HG02970 (cell line): ENCODE measurements at regions not wholly inside any gene's neighbourhood (a gene's known extent, or its start where the extent isn't known, plus 50 kb on each side); places are given as distances from the start of the nearest gene placed in this dataset.

Experiments
- ATAC-seq: cut with Tn5 transposase; IDR thresholded peaks from one replicate; pipeline ENCODE4 v1.9.1; 2021; ENCODE audit warnings: mild to moderate bottlenecking, moderate library complexity, moderate number of reproducible peaks; ENCODE audit not compliant: unreplicated experiment, low FRiP score

DNA sequence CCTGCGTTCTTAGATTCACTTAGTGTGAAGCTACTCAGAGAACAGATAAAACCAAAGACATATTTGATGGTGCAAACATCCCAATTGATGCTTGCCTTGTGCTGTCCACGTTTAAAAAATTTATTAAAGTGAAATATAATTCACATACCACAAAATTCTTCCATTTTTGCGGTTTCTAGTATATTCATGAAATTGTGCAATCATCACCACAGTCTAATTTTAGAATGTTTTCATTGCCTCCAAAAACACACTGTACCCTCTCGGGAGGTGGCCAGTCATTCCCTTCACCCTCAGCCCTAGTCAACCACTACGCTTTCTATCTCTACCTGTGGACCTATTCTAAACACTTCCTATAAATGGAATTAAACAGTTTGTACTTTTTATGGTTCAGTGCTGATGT, 1109.2 kb downstream of the FLRT2 start:
- no peak for ATAC-seq

GRCh38 chr14:86627080-86627479, 1097.1 kb downstream of the FLRT2 start:
- no peak for ATAC-seq

- no peak for ATAC-seq
Measured at GRCh38 chr14:86626530-86626929, 1096.6 kb downstream of the FLRT2 start.

DNA sequence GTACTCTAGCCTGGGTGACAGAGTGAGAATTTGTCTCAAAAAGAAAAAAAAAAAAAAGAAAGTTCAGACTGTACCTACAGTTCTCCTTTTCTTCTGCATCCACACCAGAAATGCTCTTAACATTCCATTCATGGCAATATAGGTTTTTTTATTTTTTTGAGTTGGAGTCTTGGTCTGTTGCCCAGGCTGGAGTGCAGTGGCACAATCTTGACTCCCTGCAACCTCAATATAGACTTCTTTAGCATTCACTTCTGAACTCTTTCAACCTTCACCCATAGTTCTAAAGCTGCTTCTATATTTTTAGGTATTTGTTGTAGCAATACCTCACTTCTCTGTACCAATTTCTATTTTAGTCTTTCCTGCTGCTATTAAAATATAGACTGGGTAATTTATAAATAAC, 1095.7 kb downstream of the FLRT2 start:
- ATAC-seq = no peak

DNA sequence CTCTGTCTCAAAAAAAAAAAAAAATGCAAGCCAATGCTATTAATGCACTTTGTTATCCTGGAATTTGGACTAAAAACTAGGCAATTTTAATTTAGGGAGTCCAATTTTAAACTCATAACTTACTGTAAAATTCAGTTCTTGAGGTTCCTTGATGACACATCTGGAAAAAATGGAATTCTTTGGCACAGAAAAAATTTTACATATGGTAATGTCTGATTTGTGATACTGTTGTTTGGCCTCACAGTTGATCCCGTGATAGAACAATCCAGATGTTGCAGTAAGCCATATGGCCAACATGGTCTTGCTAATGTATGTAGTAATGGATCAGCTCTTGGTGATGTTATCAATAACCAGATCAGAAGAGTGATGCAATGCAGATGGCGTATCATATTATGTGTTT, 1089.8 kb downstream of the FLRT2 start:
- no peak for ATAC-seq

- ATAC-seq = no peak
Measured at GRCh38 chr14:86613786-86614185, 1083.8 kb downstream of the FLRT2 start.

DNA sequence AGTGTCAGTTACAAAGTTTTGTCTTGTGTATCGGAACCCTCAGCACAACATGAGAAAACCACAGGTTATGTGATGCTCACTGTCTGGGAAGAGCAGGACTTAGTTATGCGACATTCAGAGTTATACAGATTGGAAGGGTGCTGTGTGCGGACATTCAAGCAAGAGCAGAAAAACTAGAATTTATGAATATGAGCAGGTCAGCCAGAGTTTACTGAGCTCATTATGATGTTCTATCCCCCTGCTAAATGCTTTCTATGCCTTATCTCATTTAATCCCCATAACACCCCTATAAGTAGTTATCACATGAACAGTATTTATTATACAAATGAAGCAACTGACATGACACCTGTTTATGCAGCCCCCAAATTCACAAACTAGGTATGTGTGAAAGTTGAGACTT, 1083.2 kb downstream of the FLRT2 start:
- ATAC-seq = no peak

- ATAC-seq = no peak
Measured at GRCh38 chr14:86604561-86604960, 1074.6 kb downstream of the FLRT2 start.

GRCh38 chr14:86602263-86602662, 1072.3 kb downstream of the FLRT2 start:
- no peak for ATAC-seq

- no peak for ATAC-seq
Measured at GRCh38 chr14:86601813-86602212, 1071.9 kb downstream of the FLRT2 start.

GRCh38 chr14:86597279-86597678, 1067.3 kb downstream of the FLRT2 start:
- no peak for ATAC-seq

DNA sequence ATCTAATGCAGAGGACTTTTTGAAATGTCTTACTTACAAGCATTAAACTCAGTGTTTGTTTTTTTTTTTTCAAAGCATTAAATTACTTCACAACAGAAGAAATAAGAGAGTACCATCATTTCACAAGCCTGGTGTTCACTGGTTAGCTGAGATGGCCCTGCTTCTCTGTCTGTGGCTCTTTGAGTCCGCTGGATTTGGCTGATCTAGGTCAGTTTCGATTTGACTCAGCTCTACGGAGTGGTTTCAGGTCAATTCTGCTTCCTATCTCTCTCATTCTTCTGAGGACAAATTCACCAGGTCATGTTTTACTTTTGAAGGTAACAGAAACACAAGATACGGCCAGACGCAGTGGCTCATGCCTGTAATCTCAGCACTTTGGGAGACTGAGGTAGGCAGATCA, 1066.1 kb downstream of the FLRT2 start:
- ATAC-seq = no peak

- no peak for ATAC-seq
Measured at GRCh38 chr14:86575141-86575540, 1045.2 kb downstream of the FLRT2 start.

GRCh38 chr14:86574778-86575129, 1044.8 kb downstream of the FLRT2 start:
- no peak for ATAC-seq

- ATAC-seq = no peak
Measured at GRCh38 chr14:86574051-86574777, 1044.3 kb downstream of the FLRT2 start.

- ATAC-seq = no peak
Measured at GRCh38 chr14:86570371-86570770, 1040.4 kb downstream of the FLRT2 start.

DNA sequence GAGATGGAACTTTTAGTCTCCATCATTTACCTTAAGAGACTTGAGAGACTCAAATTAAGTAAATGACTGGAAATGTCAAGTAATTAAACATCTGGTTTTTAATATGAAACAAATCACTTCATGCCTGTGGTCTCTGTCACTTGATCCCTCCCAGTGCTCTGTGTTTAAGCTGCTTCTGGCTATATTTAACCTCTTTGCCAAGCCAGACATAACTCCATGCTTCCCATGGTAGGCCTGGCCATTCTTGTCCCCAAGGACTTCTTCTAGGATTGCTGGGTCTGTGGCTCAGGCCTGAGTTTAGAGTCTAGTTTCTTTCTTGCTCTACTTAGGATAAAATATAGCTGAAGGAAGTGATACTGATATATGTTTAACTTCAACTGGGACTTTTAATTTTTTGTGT, 1013.6 kb downstream of the FLRT2 start:
- no peak for ATAC-seq

- ATAC-seq = no peak
Measured at GRCh38 chr14:86541972-86542371, 1012.0 kb downstream of the FLRT2 start.

DNA sequence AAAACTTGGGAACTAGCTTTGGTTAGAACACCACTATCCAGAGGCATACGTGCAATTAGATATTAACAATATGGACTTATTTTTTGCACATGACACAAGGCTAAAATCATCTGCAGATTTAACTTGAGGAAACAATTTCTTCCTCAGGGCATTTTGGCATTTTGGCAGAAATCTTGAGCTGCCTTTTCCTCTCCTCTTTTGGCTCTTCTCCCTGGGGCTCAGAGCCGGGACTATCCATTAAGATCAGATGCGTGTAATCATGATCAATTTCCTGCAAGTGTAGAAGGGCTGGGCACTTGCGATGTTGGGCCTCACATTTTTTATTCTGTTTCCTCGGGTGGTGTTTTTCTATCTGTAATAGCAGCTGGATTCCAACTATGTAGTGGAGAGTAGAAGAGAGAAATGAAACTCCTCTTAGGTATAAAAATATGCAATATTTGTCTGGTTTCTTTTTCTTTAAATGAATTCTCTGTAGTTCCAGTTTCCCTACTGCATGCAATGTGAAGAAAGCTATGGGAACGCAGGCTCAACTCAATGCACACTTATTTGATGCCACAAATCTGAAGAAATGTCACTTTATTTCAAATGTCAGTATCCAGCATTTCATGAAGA, 1010.8 kb downstream of the FLRT2 start:
- ATAC-seq = no peak

DNA sequence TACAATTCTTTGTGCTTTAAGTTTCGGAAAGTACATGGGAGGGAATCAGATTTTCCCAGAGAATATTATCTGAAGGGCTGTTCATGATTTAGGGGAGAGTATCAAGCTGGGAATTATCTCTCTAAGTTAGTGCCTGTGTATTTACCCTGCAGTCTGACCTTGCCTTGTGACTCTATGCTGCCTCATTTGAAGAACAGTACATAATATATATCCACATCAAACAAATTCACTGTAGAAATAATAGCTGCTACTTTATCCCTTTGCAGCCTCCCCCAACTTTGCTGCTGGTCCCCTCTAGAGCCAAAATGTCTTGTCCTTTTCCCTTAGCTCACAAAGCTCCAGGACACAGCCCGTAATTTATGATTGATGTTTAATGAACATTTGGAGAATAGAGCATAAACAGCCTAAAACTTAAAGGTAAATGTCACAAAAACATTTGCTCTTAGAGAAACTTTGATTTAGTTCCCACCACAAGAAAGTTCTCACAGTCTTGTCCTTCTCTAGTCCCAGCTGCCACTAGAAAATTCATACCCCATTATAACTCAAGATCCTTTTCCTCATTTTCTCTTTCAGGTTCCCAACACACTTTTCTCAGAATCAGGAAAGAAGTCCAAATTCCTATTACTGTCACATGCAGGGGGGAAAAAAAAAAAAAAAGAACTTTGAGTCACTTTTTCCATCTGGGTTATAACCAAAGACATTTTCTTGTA, 1009.6 kb downstream of the FLRT2 start:
- no peak for ATAC-seq

GRCh38 chr14:86533834-86534233, 1003.9 kb downstream of the FLRT2 start:
- no peak for ATAC-seq

DNA sequence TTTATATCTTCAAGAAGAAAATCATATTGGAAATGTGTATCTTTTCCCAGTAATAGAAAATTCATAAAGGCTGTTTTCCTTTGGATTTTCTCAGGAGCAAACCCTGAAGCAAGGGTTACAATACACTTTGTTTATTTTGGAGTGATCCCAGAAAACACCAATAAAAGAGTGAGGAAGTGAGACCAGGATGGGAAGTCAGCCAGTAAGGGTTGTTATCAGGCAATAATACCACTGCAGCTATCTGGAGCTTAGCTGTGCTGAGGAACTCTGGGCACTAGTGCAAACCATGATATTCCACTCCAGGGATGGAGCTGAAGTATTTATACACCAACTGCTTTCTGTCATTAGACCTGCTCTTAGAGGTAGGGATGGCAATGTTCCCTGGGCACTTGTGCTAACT, 1002.3 kb downstream of the FLRT2 start:
- ATAC-seq = no peak
